ENCODE measurements at regions not wholly inside any gene's neighbourhood (a gene's known extent, or its start where the extent isn't known, plus 50 kb on each side); places are given as distances from the start of the nearest gene placed in this dataset.
A peak's percentile ranks its signal among the peaks of the same experiment; 100 is the strongest.

- intact Hi-C loops (cut with DNase I), result loop anchor here in 1 of 2 donors (5.0 kb wide), 1 partner anchor 45 kb away; no protein-coding TSS in a partner anchor
- Histone ChIP-seq H3K4me1 (peaks cover 23% of the 10 kb centered on the region), H3K4me3 (no peak overlapping the region), H3K9me3 (no peaks in the 10 kb centered on the region), H3K36me3 (ENCODE audit: insufficient read depth in 1 of 2, low read depth in 1 of 2) (no peaks in the 10 kb centered on the region), H3K27ac (peak overlapping the region; percentile 81), H3K27me3 (ENCODE audit: insufficient read depth in 3 of 3, low read length in 2 of 3) (no peaks in the 10 kb centered on the region)
- ATAC-seq, result no peak
- 78 to 81% (median 80%) methylated on average over 6 of the region's 6 CpGs for WGBS, 3 donors
- TF ChIP-seq CTCF (IDR thresholded peaks at IDR 0.05), result no peak
- no peak for DNase-seq
Observed at GRCh38 chr16:14357328-14357727, 272.7 kb downstream of the PARN start.

- no peaks in the 10 kb centered on the region for H3K36me3 ChIP-seq (ENCODE audit: insufficient read depth in 1 of 2, low read depth in 1 of 2)
- ATAC-seq (peak; percentile 91 to 95 (median 92)), DNase-seq (peak in 1 of 2 donors; percentile 69)
- H3K9me3 ChIP-seq, result no peaks in the 10 kb centered on the region
- H3K27ac ChIP-seq, result peak overlapping the region; percentile 81
- TF ChIP-seq CTCF (IDR thresholded peaks at IDR 0.05), result no peak
- peaks cover 21% of the 10 kb centered on the region for H3K4me1 ChIP-seq
- WGBS, 3 donors, result 22 to 38% (median 27%) methylated on average over 11 of the region's 11 CpGs
- intact Hi-C loops (cut with DNase I), result loop anchor here in 1 of 2 donors (5.0 kb wide), 1 partner anchor 44 kb away; no protein-coding TSS in a partner anchor
- H3K27me3 ChIP-seq (ENCODE audit: insufficient read depth in 3 of 3, low read length in 2 of 3), result no peaks in the 10 kb centered on the region
- H3K4me3 ChIP-seq, result no peak overlapping the region
Observed at GRCh38 chr16:14356064-14356463, 274.0 kb downstream of the PARN start.

- ATAC-seq (peak; percentile 23 to 60 (median 50)), DNase-seq (no peak)
- intact Hi-C loops (cut with DNase I), result loop anchor here in 1 of 2 donors (5.0 kb wide), 1 partner anchor 42 kb away; no protein-coding TSS in a partner anchor
- Histone ChIP-seq H3K4me3 (peak overlapping the region; percentile 51), H3K9me3 (no peaks in the 10 kb centered on the region), H3K27ac (peak overlapping the region; percentile 81), H3K36me3 (ENCODE audit: insufficient read depth in 1 of 2, low read depth in 1 of 2) (no peaks in the 10 kb centered on the region), H3K4me1 (peaks cover 21% of the 10 kb centered on the region), H3K27me3 (ENCODE audit: insufficient read depth in 3 of 3, low read length in 2 of 3) (no peaks in the 10 kb centered on the region)
- 23 to 48% (median 27%) methylated on average over 10 of the region's 10 CpGs for WGBS, 3 donors
- no peak for TF ChIP-seq CTCF (IDR thresholded peaks at IDR 0.05)
Observed at GRCh38 chr16:14354561-14355351, 275.3 kb downstream of the PARN start.

- Histone ChIP-seq H3K4me3 (no peak overlapping the region), H3K9me3 (no peaks in the 10 kb centered on the region), H3K4me1 (peaks cover 26% of the 10 kb centered on the region), H3K27ac (peak overlapping the region; percentile 60), H3K27me3 (ENCODE audit: insufficient read depth in 3 of 3, low read length in 2 of 3) (no peaks in the 10 kb centered on the region), H3K36me3 (ENCODE audit: insufficient read depth in 1 of 2, low read depth in 1 of 2) (no peaks in the 10 kb centered on the region)
- intact Hi-C loops (cut with DNase I), result no loop called here
- 60 to 78% (median 64%) methylated on average over 6 of the region's 6 CpGs for WGBS, 3 donors
- DNase-seq, result no peak
- TF ChIP-seq CTCF (IDR thresholded peaks at IDR 0.05), result no peak
- no peak for ATAC-seq
Observed at GRCh38 chr16:14353340-14353739, 276.7 kb downstream of the PARN start.
